ENCODE measurements at regions not wholly inside any gene's neighbourhood (a gene's known extent, or its start where the extent isn't known, plus 50 kb on each side); places are given as distances from the start of the nearest gene placed in this dataset.
A peak's percentile ranks its signal among the peaks of the same experiment; 100 is the strongest.

DNA sequence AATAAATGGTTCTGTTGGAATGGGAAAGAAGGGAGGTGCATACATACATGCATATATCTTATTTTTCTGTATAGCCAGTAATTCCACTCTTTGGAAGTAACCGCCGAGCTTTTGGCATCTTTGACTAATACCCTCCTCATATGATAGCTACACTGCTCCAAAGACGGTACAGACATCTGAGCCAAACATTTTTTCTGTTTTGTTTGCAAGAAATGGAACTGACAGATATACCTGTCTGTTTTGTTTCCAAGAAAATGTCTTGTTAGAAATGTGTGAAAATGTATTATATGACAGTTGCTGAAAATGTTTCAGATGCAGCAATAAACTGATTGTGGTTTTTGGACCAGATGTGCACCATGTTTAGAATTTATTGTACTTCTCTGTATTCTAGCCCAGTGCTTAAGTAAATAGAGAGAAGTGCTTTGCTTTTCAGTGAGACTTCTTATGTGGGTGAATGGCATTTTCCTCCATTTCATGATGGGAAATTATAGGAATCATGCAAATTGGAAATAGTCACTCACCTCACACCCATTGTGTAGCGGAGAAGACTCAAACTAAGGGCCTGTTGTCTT, 396.9 kb downstream of the KCNRG start:
- H3K4me3 Mint-ChIP-seq (ENCODE audit: unreplicated experiment) = no peak overlapping the region
- TF ChIP-seq, protein P1, sequence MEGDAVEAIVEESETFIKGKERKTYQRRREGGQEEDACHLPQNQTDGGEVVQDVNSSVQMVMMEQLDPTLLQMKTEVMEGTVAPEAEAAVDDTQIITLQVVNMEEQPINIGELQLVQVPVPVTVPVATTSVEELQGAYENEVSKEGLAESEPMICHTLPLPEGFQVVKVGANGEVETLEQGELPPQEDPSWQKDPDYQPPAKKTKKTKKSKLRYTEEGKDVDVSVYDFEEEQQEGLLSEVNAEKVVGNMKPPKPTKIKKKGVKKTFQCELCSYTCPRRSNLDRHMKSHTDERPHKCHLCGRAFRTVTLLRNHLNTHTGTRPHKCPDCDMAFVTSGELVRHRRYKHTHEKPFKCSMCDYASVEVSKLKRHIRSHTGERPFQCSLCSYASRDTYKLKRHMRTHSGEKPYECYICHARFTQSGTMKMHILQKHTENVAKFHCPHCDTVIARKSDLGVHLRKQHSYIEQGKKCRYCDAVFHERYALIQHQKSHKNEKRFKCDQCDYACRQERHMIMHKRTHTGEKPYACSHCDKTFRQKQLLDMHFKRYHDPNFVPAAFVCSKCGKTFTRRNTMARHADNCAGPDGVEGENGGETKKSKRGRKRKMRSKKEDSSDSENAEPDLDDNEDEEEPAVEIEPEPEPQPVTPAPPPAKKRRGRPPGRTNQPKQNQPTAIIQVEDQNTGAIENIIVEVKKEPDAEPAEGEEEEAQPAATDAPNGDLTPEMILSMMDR (IDR thresholded peaks at IDR 0.05; ENCODE audit: unreplicated experiment) = no peak
- BruUV-seq (replicated peaks) = no TSS peak
- POLR2A ChIA-PET = interaction anchor here (0.9 to 2.8 kb wide), 6 partner anchors 7 to 117 kb away, joined by 3 to 23 read pairs (median 4); no protein-coding TSS in a partner anchor
- CTCF ChIA-PET = interaction anchor here (1.1 kb wide), 1 partner anchor 11 kb away, joined by 4 read pairs; no protein-coding TSS in a partner anchor
- H3K4me1 Mint-ChIP-seq (ENCODE audit: insufficient read depth, unreplicated experiment) = peaks cover 14% of the 10 kb centered on the region
- peak overlapping the region; percentile 85 for H3K27ac Mint-ChIP-seq (ENCODE audit: low read depth, unreplicated experiment)
- intact Hi-C loops (cut with micrococcal nuclease) = no loop called here
- no peaks in the 10 kb centered on the region for H3K27me3 Mint-ChIP-seq (ENCODE audit: insufficient read depth, unreplicated experiment)
- peaks cover 4% of the 10 kb centered on the region for H3K36me3 Mint-ChIP-seq (ENCODE audit: insufficient read depth, unreplicated experiment)
- DNase-seq (ENCODE audit: unreplicated experiment) = no peak
- H3K9me3 Mint-ChIP-seq (ENCODE audit: unreplicated experiment) = peaks cover 12% of the 10 kb centered on the region

DNA sequence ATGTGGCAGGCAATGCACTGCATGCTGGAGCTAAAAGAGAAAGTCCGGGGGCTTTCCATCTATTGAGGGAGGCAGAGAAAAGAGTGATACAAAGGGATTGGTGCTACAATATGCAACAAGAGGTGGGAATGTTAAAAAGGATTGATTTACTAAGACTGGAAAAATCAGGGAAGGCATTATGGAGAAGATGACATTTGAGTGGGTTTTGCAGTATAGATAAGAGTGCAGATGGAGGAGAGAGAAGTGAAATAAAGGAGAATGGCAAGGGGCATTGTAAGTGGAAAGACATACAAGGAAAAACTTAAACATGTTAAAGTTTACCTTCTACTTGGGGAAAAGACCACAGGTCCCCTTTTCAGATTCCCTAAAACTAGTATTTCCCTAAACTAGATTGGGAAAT, 399.4 kb downstream of the KCNRG start:
- ChIA-PET CTCF (no interaction called here), POLR2A (interaction anchor here (1.9 kb wide), 1 partner anchor 13 kb away, joined by 4 read pairs; no protein-coding TSS in a partner anchor)
- Mint-ChIP-seq H3K27me3 (ENCODE audit: insufficient read depth, unreplicated experiment) (no peaks in the 10 kb centered on the region), H3K9me3 (ENCODE audit: unreplicated experiment) (peaks cover 12% of the 10 kb centered on the region), H3K36me3 (ENCODE audit: insufficient read depth, unreplicated experiment) (peaks cover 4% of the 10 kb centered on the region), H3K4me3 (ENCODE audit: unreplicated experiment) (no peak overlapping the region), H3K27ac (ENCODE audit: low read depth, unreplicated experiment) (no peak overlapping the region), H3K4me1 (ENCODE audit: insufficient read depth, unreplicated experiment) (peaks cover 20% of the 10 kb centered on the region)
- no TSS peak for BruUV-seq (replicated peaks)
- TF ChIP-seq, protein P1 (IDR thresholded peaks at IDR 0.05; ENCODE audit: unreplicated experiment) = no peak
- intact Hi-C loops (cut with micrococcal nuclease) = no loop called here
- no peak for DNase-seq (ENCODE audit: unreplicated experiment)

DNA sequence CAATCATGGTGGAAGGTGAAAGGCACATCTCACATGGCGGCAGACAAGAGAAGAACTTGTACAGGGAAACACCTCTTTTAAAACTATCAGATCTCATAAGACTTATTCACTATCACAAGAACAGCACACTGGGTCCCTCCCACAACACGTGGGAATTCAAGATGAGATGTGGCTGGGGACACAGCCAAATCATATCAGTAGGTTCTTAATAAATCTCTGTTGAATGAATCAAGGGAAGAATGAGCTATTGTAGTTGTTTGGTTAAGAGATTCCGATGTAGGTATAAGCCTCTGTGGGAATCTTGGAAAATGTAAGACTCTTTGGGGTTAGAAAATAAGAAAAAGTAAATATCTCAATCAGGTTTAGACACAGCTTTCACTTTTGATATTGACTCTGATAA, 400.2 kb downstream of the KCNRG start:
- H3K36me3 Mint-ChIP-seq (ENCODE audit: insufficient read depth, unreplicated experiment) = peaks cover 4% of the 10 kb centered on the region
- no peak overlapping the region for H3K4me3 Mint-ChIP-seq (ENCODE audit: unreplicated experiment)
- H3K4me1 Mint-ChIP-seq (ENCODE audit: insufficient read depth, unreplicated experiment) = peaks cover 20% of the 10 kb centered on the region
- H3K9me3 Mint-ChIP-seq (ENCODE audit: unreplicated experiment) = peaks cover 12% of the 10 kb centered on the region
- DNase-seq (ENCODE audit: unreplicated experiment) = no peak
- H3K27me3 Mint-ChIP-seq (ENCODE audit: insufficient read depth, unreplicated experiment) = no peaks in the 10 kb centered on the region
- H3K27ac Mint-ChIP-seq (ENCODE audit: low read depth, unreplicated experiment) = no peak overlapping the region
- ChIA-PET CTCF (interaction anchor here (0.9 kb wide), 1 partner anchor 22 kb away, joined by 4 read pairs; no protein-coding TSS in a partner anchor), POLR2A (interaction anchor here (0.8 kb wide), 2 partner anchors 19 to 24 kb away, joined by 3 to 4 read pairs; no protein-coding TSS in a partner anchor)
- intact Hi-C loops (cut with micrococcal nuclease) = no loop called here
- no TSS peak for BruUV-seq (replicated peaks)
- TF ChIP-seq, protein P1 (IDR thresholded peaks at IDR 0.05; ENCODE audit: unreplicated experiment) = no peak

DNA sequence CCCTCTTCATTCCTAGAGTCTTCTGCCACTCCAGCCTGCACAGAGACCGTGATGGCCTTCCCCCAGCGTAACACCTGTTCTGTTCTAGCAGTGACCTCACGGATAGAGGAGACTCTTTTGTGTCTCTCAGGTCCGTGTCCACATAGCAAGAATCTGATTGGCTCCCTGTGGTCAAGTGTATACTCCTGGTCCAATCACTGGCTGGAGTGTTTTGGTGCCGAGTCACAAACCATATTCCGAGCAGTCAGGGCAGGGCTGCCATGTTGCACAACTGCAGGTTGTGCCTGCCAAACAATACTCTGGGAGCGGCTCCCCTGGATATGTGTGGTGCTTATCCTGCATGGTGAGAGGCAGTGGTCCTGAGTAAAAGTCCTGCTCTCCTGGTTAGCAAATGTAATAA, 402.4 kb downstream of the KCNRG start:
- ChIA-PET CTCF (no interaction called here), POLR2A (no interaction called here)
- Mint-ChIP-seq H3K27me3 (ENCODE audit: insufficient read depth, unreplicated experiment) (no peaks in the 10 kb centered on the region), H3K9me3 (ENCODE audit: unreplicated experiment) (peaks cover 12% of the 10 kb centered on the region), H3K36me3 (ENCODE audit: insufficient read depth, unreplicated experiment) (peaks cover 4% of the 10 kb centered on the region), H3K27ac (ENCODE audit: low read depth, unreplicated experiment) (peak overlapping the region; percentile 79), H3K4me1 (ENCODE audit: insufficient read depth, unreplicated experiment) (peaks cover 16% of the 10 kb centered on the region), H3K4me3 (ENCODE audit: unreplicated experiment) (no peak overlapping the region)
- intact Hi-C loops (cut with micrococcal nuclease) = no loop called here
- peak; percentile 53 for DNase-seq (ENCODE audit: unreplicated experiment)
- BruUV-seq (replicated peaks) = no TSS peak
- TF ChIP-seq, protein P1 (IDR thresholded peaks at IDR 0.05; ENCODE audit: unreplicated experiment) = no peak
